GM12864 (cell line): ENCODE measurements at regions not wholly inside any gene's neighbourhood (a gene's known extent, or its start where the extent isn't known, plus 50 kb on each side); places are given as distances from the start of the nearest gene placed in this dataset.

ENCODE experiments used
- DNase-seq: peaks from one replicate; pipeline ENCODE4 v3.0.0-alpha.2; 2011; ENCODE audit warnings: low read depth
- H3K4me3 ChIP-seq: 2 replicates; pipeline ENCODE4 v1.5.1; 2011; ENCODE audit warnings: mild to moderate bottlenecking, low read depth, low read length, control low read depth
- TF ChIP-seq, protein P1 (sequence below): IDR thresholded peaks from 2 replicates; pipeline ENCODE4 v1.5.1; 2011; ENCODE audit warnings: low read depth, mild to moderate bottlenecking, moderate library complexity, low read length, control low read depth, inconsistent platforms; ENCODE audit errors: missing control alignments

DNA sequence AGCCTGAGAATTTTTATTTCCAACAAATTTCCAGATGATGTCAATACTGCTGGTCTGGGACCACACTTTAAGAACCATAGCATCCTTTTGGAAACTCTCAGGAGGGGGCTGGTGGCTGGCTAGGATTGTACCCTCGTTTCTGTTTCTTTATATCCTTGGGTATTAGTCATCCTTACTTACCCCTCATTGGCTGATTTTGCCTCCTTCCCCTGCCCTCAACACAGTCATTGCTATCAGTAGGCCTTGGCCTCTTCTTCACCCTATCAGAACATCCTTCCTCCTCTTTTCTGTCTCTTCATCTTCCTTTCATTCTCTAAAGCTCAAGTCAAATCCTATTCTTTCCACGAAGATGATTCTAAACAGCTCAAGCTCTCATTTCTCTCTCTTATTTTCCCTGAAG is 148.5 kb downstream of the ELOVL4 start:
- TF ChIP-seq, protein P1, sequence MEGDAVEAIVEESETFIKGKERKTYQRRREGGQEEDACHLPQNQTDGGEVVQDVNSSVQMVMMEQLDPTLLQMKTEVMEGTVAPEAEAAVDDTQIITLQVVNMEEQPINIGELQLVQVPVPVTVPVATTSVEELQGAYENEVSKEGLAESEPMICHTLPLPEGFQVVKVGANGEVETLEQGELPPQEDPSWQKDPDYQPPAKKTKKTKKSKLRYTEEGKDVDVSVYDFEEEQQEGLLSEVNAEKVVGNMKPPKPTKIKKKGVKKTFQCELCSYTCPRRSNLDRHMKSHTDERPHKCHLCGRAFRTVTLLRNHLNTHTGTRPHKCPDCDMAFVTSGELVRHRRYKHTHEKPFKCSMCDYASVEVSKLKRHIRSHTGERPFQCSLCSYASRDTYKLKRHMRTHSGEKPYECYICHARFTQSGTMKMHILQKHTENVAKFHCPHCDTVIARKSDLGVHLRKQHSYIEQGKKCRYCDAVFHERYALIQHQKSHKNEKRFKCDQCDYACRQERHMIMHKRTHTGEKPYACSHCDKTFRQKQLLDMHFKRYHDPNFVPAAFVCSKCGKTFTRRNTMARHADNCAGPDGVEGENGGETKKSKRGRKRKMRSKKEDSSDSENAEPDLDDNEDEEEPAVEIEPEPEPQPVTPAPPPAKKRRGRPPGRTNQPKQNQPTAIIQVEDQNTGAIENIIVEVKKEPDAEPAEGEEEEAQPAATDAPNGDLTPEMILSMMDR, result no peak
- H3K4me3 ChIP-seq, result no peak overlapping the region
- DNase-seq, result no peak

DNA sequence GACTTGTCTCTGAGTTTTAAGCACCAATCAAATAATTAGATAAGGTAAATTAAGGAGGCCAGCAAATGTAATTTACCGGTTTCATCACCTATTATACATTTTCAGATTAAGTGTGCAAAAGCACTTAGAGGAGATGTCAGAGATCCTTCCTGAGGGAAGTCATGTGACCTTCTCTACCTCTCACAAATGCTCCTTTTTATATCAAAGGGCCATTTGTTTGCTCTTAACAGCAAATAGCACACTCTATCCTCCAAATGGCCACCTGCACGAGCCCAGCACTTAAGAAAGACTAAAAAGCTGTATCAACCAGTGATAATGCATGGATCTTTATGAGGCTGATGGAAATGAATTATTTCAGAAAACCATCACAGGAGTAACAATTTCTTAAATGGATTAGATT is 149.4 kb downstream of the ELOVL4 start:
- DNase-seq, result no peak
- TF ChIP-seq, protein P1, result no peak
- no peak overlapping the region for H3K4me3 ChIP-seq

DNA sequence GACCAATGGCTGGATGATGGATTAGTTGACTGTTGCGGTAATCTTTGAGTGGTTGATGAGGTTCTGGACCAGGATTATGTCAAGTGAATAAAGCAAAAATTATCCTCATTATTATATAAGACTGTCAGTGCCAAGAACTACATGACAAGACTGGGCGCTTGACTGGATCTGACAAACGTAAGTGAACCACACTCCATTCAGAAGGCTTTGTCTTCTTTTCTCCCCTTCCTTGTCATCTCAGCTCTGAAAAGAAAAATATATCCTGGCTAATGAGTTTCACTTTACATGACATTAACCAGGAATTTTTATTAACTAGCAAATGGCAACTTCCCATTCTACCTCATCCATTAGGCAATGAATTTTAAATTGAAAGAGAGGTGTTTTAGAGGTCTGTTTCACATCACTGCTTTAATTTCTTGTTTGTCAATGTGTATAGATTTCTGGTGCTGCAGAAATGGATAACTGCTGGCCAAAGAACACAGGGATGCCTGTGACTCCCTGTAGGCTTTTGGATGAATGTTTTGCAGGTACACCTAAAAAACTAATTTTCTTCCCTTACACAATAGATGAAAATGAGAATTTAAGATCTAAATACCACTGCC is 150.1 kb downstream of the ELOVL4 start:
- no peak for DNase-seq
- TF ChIP-seq, protein P1, result no peak
- no peak overlapping the region for H3K4me3 ChIP-seq

DNA sequence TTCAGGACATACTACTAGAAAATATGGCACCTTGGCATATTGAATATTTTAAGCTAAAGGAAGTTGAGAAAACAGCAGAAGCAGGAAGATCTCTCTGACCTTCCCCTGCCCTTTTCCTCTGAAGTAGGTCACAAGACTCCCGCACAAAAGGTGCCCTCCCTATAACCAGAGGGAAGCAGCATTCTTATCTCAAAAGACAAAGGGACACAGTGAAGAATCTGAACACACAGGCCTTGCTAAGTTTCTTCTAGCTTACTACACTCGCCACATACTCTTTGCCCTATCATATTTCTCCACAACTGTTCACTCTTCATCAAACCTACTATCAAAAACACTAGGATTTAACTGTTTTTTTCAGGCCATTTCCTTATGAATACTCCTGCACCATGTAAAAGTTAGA is 151.2 kb downstream of the ELOVL4 start:
- no peak overlapping the region for H3K4me3 ChIP-seq
- TF ChIP-seq, protein P1, result no peak
- no peak for DNase-seq

DNA sequence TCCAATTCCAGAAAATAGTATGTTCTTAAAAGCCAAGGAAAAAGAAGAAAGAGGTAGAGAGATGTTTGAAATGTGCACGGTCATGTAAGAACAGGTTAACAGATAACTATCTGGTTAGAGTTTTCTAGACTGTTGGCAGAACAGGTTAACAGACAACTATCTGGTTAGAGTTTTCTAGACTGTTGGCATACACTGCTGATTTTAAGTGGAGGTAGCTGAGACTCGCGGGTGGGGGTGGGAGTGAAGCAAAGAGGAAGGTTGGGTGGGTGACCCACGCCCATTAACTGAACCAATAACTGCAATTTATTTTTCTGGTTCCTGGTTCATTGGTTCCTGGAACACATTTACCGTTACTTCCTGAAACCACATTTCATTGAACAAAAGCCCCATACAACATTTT is 157.5 kb downstream of the ELOVL4 start:
- TF ChIP-seq, protein P1, result no peak
- no peak for DNase-seq
- no peak overlapping the region for H3K4me3 ChIP-seq

DNA sequence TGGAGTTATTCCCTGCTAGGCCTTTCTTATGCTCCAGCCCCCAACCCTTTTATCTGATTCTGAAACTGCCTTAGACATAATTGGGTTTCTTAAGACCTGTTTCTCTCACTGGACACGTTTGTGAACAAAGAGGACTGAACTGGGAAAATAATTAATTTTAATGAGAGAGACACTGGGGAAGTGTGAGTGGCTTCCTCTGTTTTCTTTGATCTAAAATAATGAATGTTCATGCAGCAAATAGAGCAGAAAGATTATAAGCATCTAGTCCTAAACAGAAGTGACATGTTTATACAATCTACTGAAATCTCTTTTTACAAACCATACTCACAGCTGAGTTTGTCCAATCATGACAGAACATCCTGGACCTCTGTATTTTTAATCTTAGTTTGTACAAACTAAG is 157.6 kb downstream of the SH3BGRL2 start:
- TF ChIP-seq, protein P1, result no peak
- no peak overlapping the region for H3K4me3 ChIP-seq
- DNase-seq, result no peak

DNA sequence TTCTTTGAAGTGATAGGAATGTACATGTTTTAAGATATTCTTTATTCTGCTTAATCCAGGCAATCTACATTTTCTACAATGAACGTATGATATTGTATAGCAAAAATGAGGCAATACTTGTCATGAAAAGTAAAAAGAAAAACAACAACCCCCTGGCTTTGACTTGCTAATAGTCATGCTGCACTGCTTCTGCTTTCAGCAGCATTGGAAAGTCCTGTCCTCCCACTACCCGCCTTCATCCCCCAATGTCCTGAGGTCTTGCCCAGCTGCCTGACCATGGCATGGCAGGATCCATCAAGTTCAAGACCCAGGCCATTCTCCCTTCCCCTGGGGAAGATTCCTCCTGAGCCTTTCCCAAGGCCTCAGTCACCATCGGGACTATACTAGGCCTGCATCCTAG is 156.5 kb downstream of the SH3BGRL2 start:
- no peak overlapping the region for H3K4me3 ChIP-seq
- TF ChIP-seq, protein P1, result no peak
- DNase-seq, result no peak
